AML-193 (cell line): ENCODE measurements at regions not wholly inside any gene's neighbourhood (a gene's known extent, or its start where the extent isn't known, plus 50 kb on each side); places are given as distances from the start of the nearest gene placed in this dataset.
"Not testable (repeated sequence)": the region's sequence is repeated elsewhere in the genome, so short reads cannot be mapped to it uniquely, and the experiment has no call there.

ENCODE experiments used
- DNase-seq, 2 experiments: peaks; one replicate each; lab custom pipeline; 2025; lab: John Stamatoyannopoulos, UW

DNA sequence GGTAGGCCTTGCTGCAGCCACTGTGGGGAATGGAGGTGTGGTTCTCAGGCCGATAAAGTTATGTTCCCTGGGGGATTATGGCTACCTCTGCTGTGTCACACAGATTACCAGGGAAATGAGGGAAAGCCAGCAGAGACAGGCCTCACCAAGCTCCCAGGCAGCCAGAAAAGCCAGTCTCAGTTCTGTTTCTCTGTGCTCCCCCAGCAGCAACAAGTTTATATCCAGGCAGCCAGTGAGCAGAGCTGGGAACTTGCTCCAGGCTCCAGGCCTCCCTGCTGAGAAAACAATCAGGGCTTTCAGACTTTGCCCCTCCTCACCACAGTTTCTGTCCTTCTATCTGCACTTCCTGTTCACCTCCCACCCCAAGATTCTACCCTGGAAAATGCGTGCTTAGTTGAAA is 596.6 kb upstream of the GYPC start:
- DNase-seq = no peak

DNA sequence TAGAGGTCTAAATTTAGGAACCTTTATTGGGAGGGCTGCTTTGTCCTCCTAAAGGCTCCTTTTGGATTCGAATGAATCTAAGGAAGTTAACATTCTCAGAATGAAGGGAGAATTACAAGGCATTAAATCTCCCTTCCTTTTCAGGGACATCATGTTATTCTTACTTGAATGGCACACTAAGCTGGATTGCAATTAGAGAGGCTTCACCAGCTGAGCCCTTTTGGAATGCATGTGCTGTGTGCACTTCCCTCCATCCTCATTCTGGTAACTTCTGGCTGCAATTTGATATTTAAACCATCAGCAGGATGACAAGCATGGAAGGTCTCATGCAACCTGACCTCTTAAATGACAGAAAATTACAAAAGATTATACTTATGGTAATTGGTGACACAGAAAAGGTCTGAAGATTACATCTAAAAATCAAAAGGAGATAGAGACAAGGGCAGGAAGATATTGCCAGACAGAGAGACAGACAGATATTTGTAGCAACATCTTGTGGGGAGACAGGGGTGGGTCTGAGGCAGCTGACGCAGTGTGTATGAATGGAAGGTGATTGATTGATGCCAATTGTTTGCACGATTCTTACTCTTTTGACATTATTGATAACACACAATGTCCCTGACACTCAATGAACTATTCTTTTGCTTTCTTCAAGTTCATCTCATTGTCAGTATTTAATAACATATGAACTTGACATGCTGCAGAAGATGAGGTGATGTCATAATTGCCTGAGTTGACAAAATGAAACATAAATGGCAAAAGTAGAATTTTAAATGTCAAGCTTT is 570.8 kb upstream of the GYPC start:
- no peak for DNase-seq

DNA sequence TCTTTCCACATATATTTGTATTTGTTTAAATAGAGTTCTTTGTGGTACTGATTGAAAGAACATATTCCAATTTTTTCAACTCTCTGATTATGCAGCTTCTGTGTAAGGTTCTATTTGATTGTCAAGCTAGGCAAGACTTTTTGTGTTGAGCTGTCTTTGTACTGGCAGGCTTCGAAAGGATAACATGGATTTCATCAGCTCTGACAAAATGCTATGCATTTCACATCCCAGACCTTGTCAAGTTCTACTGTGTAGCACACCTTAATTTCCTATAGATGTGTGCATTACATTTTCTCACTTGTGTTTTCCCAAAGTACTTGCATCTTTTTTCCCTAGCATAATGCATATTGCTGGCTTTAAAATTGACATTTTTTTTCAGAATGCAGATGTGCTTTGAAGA is 555.0 kb upstream of the GYPC start:
- DNase-seq = no peak

DNA sequence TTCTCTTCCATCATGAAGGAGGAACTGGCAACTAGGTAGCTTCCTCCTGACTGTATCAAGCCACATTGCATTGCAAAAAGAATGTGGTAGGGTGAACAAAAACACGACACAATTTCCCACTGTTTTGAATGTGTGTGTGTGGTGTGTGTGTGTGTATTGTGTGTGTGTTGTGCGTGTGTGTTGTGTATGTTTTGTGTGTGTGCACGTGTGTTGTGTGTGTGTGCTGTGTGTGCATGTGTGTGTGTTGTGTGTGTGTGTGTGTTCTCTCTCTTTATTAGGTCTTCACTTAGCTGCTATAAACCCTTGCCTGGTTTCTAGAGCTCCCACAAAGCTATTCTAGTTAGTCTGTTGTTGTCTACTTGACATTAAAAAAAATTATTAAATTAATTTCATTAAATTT is 550.0 kb upstream of the GYPC start:
- DNase-seq = no peak

DNA sequence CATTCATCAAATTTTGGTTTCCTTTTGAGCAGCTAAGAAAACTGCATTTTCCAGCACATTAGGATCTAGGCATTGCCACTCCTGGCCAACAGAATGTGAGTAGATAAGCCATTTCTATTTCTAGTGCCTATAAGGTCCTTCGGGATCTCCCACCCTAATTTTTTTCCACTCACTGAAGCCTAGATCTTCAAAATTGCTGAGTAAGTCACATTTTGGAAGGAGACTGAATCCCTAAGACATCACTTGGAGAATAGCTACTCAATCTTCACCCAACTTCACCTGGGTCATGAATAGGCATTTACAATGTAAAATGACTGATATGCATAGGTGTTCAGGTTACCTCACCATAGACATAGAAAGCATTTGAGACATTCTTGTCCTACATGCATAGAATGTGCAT is 548.1 kb upstream of the GYPC start:
- no peak for DNase-seq

DNA sequence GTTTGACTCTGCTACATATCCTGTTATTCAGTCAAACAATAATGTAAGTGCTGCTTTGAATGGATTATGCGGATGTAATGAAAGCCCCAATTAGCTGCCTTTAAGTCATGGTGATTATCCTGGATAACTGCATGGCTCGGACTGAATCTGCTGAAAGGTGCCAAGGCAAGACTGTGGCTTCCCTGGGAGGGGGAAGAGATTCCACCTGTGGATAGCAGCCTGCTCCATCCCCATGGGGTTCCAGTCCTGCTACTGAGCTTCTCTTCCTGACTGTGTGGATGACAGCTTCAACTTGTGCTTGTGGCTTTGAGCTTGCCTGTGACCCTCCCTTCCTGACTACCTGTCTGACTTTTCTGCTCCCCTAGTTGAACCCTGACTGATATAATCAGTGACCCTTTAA is 540.0 kb upstream of the GYPC start:
- no peak for DNase-seq

DNA sequence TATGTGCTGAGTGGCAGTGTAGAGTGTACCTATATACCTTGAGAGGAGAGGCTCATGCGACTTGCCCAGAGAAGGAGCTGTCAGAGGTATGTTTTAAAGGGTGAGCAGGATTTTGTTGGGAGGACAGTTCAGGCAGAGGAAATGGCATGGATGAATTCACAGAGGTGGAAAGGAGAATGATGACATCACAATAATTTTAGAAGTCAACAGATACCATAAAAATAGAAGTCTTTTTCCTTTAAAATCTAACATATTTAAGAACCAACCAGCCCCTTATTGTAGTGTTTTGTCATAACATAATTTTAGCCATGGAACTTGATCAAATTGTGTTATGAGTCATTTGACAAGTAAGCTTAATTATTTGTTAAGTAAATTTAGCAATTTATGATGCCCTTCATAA is 538.1 kb upstream of the GYPC start:
- no peak for DNase-seq

DNA sequence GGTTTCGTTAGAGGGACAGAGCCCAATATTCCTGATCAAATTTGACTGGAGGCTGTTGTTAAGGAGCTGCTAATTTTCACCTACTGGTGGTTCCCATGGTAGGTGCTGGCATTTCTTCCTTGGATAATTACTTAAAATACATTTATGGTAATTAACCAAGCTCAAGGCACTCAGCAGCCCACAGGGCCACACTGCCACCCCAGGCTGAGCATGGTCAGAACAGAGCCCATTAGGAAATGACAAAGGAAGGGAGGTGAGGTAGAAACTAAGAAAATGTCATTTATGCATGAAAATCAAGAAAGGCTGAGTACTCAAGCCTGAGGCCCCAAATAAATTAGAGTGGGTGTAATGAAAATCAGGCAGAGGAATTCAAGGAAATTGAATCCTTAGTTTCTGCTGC is 510.2 kb upstream of the GYPC start:
- no peak for DNase-seq

DNA sequence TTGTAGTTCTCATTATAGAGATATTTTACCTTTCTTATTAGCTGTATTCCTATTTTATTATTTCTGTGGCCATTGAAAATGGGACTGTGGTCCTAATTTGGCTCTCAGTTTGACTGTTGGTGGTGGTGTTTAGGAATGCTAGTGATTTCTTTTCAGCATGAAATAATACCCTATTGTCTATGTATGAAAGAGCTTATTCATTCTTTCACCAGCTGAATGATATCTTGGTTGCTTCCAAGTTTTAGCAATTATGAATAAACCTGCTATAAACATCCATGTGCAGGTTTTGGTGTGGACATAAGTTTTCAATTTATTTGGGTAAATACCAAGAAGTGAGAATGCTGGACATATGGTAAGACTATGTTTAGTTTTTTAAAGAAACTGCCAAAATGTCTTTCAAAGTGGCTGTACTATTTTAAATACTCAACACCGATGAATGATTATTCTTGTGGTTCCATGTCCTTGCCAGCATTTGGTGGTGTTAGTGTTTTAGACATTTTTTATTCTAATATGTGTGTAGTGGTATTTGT is 501.6 kb upstream of the GYPC start:
- DNase-seq = no peak

DNA sequence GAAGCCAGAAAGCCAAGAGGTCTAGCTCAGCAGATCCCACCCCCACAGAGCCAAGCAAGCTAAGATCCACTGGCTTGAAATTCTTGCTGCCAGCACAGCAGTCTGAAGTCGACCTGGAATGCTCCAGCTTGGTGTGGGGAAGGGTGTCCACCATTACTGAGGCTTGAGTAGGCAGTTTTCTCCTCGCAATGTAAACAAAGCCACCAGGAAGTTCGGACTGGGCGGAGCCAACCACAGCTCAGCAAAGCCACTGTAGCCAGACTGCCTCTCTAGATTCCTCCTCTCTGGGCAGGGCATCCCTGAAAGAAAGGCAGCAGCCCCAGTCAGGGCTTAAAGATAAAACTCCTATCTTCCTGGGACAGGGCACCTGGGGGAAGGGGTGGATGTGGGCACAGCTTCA is 495.0 kb upstream of the GYPC start:
- not testable (repeated sequence) for DNase-seq

DNA sequence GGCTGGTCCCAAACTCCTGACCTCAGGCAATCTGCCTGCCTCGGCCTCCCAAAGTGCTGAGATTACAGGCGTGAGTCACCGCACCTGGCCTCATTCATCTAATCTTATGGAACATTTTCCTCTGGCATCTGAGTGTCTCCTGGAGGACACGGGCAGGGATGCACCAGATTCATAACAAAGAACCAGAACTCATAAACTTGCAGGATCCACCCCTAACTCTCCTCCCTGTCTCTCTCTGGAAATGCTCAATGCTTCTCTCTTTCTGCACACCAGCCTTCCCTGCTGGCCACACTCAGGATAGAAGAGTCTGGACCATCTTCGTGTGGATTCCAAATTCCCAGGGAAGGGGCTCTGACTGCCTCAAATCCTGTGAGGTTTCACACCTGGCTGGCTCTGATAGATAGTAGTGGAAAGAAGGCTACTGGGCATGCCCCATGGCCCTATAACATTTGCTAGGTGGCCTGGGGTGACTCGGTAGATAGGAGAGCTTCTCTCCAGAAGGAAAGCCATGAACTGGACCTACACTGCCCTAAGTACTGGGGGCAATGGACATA is 483.2 kb upstream of the GYPC start:
- no peak for DNase-seq

DNA sequence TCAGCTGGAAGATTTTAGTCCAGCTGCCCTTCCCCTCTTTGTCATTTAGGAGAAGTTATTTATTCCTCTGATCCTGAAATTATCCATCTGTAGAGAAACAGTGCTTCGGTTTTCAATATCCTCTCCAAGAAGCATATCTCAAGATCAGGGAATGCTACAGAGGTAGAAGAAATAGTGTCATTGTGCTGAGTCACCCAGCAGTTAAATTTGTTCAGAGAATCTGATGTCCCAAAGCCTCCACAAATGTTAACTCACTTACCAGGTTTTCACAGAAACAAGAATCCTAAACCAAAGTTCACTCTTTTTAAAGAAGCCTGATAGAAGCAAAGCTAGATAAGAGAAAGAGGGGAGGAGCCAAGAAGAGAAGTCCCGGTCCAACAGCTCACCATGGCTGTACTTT is 480.7 kb upstream of the GYPC start:
- DNase-seq = no peak

DNA sequence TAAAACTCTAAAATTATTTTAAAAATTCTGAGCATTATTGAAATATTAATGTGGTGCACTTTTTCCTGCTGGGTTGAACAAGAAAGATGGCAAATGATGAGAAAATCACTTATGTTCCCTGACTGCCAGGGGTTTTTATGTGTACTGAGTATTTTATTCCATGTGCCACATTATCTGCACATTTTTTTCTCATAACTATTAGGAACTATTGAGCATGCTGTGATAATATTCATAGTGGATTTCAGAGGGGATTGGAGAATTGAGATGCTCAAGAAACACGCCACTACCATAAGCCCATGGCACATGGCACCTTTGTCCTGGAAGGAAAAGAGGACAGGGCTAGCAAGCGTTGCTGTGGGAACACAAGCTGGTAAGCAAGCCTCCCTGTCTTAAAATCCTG is 478.5 kb upstream of the GYPC start:
- DNase-seq = no peak

DNA sequence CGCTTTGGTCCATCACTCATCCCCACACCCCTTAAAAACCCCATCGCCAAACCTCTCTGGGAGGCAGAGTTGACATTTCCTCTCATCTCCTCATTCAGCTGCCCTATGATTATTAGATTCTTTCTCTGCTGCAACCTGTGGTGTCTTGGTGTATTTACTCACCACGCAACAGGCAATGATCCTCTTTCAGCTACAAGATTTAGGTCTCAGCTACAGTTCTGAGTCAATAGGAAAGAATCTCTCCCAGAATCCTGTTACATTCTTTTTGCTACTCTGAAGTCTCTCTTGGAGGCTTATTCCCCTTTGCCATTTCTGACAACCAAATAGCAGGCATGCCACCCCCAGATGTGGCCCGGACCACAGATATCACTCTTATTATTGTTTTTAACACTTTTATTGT is 468.3 kb upstream of the GYPC start:
- no peak for DNase-seq

DNA sequence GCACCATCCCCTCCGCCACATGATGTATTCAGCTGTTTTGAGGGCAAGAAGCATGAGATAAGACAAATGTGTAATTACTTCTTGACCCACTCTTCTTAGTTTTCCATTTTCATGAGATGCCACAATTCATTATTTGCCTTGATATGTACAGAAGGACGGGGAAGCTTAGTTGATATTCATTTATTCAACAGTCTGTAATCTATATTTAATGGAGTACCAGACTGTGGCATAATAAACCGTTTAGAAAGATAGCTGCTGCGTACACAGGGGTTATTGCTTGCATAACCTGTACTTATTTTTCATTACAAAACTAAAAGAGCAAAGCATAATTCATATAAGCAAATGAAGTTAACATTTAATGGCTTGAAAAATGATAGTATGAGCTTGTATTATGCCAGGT is 466.4 kb upstream of the GYPC start:
- no peak for DNase-seq

DNA sequence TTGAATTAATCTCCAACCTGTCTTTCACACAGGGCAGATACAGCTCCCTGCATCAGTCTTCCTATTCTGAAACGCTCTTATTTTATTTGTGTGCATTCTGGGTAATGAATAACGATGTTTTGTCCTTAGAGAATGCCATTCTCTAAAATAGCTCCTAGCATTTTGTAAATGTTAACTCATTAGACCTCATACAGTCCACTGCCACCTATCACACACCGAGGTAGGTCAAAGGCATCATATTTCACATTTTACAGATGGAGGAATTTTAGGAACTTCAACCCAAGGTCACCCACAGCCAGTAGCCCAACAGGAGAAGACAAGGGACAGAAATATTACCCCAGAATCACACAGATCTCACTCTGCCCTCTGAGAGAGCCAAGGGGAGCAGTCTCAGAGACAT is 455.4 kb upstream of the GYPC start:
- no peak for DNase-seq

DNA sequence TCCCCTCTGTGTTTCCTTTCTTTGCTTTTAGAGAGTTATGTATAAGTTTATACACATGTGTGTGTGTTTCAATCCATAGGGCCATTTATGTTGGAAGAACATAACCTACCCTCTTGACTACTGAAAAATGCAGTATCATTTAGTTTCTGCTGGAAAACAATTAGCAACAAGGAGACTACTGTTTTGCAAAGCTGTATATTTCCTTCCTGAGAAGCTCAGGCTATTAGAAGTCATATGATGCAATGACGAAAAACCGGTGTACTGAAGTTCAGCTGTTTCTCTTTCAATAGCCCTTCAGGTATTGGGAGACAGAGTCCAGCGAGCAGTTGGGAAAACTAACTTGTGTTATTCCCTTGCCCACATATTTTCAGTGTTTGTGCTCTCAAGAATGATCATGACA is 447.7 kb upstream of the GYPC start:
- no peak for DNase-seq

DNA sequence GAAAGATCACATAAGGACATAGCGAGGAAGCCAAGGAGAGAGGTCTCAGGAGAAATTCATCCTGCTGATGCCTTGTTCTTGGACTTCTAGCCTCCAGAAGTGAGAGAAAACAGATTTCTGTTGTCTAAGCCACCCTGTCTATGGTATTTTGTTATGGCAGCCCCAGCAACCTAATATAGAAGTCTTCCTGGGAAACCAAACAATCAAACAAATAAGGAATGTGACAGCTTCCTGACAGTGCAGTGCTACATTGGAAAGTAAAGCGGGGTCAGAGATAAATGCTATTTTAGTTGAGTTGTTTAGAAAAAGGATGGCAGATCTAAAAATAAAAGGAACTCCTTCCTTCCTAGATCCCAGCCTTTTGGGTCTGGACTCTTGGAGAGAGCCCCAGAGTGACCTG is 443.2 kb upstream of the GYPC start:
- no peak for DNase-seq

DNA sequence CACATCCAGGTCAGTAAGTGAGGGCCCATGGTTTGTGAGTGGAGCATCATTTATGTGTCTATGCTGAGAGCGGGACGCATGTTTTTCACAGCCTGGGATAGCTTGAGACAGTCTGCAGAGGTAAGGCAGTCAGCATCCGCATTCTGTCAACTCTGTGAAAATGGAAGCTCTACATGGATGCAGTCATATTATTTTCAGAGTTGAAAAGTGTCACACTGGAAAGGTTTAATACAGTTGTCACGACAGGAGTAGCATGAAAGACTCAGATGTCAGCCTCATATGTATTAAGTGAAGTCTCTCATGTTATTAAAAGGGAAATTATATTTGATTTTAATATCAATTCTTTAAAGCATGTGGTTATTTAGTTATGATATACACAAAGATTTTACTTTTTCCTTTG is 436.9 kb upstream of the GYPC start:
- DNase-seq = no peak

DNA sequence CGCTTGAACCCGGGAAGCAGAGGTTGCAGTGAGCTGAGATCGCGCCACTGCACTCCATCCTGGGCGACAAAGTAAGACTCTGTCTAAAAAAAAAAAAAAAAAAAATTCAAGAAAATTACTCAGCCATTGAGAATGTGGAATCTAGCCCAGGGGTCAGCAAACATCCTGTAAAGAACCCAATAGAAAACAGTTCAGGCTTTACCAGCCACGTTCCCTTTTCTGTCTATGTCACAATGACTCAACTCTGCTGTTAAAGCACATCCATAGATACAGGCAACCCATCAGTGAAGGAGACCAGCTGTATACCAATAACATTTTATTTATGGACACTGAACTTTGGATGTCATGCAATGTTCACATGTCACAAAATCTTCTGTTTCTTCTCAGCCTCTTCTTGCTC is 435.6 kb upstream of the GYPC start:
- no peak for DNase-seq

DNA sequence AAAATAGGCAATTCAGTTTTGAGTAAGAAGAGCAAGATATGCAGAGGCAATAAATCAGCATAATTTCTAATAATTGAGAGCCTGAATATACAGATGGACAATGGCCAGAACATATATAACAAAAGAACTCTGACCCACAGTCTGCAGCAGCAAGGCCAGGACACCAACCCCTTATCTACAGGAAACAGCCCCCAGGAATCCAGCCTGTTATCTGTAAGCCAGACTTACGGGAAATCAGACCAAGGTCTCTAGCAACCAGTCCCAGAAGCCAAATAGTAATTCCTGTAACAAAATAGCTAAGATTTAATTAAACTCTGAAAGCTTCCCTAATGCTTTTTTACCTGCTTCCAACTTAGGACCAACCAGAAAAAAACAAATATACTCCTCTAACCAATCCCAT is 434.5 kb upstream of the GYPC start:
- no peak for DNase-seq

DNA sequence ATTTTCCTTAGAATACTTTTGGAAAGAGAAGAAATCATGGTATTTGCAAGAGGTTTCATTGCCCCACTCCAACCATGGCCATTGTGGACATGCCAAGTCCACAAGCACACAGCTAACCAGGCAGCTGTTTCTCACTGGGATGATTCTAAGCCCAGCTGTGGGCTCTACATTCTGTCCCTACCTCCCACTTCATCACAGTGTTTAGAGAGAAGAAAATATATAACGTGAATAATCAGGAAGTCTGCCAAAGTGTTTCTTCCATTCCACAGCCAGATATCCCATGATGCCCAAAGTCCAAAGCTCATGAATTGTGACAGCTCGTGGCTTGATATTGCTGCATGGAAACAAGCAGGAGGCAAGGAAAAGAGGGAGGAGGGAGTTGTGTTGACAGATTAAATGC is 433.7 kb upstream of the GYPC start:
- no peak for DNase-seq

DNA sequence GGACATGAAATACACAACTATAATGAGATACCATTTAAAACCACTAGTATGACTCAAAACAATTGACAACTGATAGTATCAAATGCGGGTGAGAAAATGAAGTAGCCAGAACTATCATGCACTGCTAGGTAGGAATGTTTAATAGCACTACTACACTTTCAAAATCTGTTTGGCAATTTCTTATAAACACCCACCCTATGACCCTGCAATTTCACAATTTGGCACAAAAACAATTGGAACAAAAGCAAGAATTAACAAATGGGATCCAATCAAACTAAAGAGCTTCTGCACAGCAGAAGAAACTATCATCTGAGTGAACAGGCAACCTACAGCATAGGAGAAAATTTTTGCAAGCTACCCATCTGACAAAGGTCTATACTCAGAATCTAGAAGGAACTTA is 431.2 kb upstream of the GYPC start:
- no peak for DNase-seq

DNA sequence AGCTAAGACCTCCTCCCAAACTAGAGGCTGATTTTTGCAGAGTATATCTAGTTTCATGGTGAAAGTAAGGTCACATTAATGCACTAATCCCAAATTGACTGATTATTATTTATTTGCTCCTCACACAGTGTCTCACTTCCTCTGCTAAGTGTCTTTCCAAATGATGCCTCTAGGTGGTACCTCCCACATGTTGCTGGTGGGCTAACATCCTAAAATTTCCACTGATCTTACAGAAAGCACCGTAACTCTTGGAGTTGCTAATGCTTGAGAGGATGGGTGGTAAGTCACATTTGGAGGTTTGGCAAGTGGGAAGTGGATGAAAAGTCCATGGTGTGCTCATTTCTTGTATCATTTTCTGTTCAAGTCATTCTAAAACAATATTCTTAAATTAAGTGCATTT is 428.7 kb upstream of the GYPC start:
- DNase-seq = peak in 1 of 2 experiments; percentile 0
